ENCODE measurements at regions not wholly inside any gene's neighbourhood (a gene's known extent, or its start where the extent isn't known, plus 50 kb on each side); places are given as distances from the start of the nearest gene placed in this dataset.

DNA sequence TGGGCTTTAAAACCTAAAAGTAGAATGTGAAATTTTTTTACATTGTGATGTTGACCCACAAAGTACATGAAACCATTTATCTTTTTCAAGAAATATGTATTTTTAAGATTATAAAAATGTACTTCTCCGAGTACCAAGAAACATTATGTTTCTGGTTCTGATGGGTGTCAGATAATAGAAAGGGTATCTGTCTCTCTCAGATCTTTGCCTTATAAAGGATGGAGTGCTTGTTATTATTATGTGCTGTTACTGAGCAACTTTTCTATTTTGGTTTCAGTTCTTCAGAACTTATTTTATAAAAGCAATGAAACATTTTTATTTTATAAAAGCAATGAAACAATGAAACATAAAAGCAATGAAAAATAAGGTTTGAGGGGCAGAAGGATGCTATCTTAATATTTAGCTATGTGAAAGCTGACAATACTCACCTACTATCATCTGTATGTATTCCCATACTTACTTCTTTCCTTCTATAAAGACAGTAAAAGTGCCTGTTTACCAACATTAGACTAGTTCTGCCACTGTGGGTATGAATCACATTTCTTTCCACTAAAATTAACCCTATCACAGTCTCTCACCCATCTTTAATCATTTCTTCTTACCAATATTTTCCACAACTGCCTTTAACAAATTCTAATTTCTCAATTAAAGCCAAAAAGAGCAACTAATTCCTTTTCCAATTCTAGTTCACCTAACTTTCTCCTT is 540.7 kb upstream of the KCNMB2 start:
- H3K36me3 Mint-ChIP-seq: no peaks in the 10 kb centered on the region
- H3K4me1 Mint-ChIP-seq: no peaks in the 10 kb centered on the region
- H3K4me3 Mint-ChIP-seq: no peak overlapping the region
- no peak overlapping the region for H3K27ac Mint-ChIP-seq
- H3K9me3 Mint-ChIP-seq: peaks cover 2 to 6% (median 4%) of the 10 kb centered on the region in 3 donors
- peaks cover 2% of the 10 kb centered on the region for H3K27me3 Mint-ChIP-seq

DNA sequence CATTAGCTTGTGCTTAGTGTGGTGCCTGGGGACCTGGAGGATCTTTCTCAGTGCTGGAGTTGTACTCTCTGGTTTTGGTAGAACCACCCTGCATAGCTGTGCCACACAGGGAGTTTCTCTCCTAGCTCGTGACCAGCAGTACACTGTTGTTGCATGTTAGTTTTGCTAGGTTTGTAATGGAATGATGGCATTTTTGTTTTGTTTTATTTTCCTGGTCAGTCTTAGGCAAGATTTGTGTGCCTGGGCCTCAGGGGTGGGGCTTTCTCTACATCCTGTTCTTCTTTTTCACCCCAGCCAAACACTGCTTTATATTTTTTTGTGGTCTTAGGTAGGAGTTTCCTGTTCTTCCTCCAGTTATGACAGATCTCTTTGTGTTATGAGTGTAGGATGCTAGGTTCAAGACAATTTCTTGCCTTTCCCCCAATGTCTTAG is 534.5 kb upstream of the KCNMB2 start:
- H3K4me3 Mint-ChIP-seq: peak overlapping the region in 2 of 4 donors; percentile 3 to 38
- H3K27ac Mint-ChIP-seq: no peak overlapping the region
- peaks cover 4% of the 10 kb centered on the region for H3K27me3 Mint-ChIP-seq
- peaks cover 0 to 11% (median 7%) of the 10 kb centered on the region in 3 donors for H3K4me1 Mint-ChIP-seq
- H3K9me3 Mint-ChIP-seq: peaks cover 4 to 10% (median 8%) of the 10 kb centered on the region in 3 donors
- no peaks in the 10 kb centered on the region for H3K36me3 Mint-ChIP-seq

DNA sequence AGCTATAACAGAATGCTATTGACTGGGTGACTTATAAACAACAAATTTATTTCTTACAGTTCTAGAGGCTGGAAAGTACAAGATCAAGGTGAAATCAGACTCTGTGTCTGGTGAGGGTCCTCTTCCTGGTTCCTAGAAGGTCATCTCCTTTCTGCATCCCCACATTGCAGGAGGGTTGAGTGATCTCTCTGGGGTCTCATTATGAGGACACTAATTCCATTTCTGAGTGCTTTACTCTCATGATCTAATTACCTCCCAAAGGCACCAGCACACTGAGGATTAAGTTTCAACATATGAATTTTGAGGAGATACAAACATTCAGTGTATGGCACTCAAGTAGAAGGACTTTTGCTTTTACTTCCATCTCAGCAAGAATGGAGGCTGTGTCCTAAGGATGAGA is 534.1 kb upstream of the KCNMB2 start:
- H3K27ac Mint-ChIP-seq: peak overlapping the region in 1 of 3 donors; percentile 32
- peaks cover 0 to 11% (median 7%) of the 10 kb centered on the region in 3 donors for H3K4me1 Mint-ChIP-seq
- peak overlapping the region in 1 of 4 donors; percentile 3 for H3K4me3 Mint-ChIP-seq
- H3K9me3 Mint-ChIP-seq: peaks cover 4 to 10% (median 8%) of the 10 kb centered on the region in 3 donors
- peaks cover 4% of the 10 kb centered on the region for H3K27me3 Mint-ChIP-seq
- no peaks in the 10 kb centered on the region for H3K36me3 Mint-ChIP-seq

DNA sequence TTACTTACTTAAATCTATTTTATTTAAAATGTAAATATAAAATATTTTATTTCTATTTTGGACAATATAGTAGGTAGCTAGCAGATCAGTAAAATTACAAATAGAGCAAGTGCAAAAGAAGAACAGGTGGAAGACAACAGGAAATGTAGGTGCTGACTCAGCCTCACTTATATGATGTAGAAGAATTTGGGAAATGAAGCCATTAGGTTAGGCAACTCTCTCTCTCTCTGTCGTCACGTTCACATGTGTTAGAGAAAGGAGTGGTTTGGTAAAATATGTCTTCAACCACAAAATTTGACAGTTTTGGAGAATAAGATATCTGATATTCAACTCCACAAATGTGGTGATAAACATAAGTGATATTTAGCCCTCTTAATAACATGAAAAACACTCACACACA is 532.5 kb upstream of the KCNMB2 start:
- Mint-ChIP-seq H3K4me1 (peaks cover 0 to 11% (median 10%) of the 10 kb centered on the region in 3 donors), H3K9me3 (peaks cover 2 to 10% (median 8%) of the 10 kb centered on the region in 3 donors), H3K4me3 (no peak overlapping the region), H3K36me3 (no peaks in the 10 kb centered on the region), H3K27me3 (peaks cover 4% of the 10 kb centered on the region), H3K27ac (no peak overlapping the region)

DNA sequence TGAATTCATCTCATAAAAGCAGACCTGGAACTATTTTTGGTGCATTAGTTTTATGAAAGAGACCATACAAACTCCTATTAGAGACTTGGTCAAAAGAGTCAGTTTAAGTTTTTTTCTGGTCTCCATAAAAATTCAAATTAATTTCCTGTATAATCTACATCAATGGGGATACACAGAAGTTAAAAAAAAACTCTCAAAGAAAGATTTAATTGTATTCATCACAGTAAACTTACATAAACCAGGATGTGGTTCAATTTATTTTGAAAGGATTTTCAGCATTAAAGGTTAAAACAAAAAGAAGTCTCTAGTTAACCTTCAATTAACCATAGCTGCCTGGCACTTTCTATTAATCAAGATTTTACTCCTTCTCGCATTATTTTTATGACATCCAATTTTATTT is 530.3 kb upstream of the KCNMB2 start:
- H3K4me3 Mint-ChIP-seq: no peak overlapping the region
- peaks cover 2 to 4% (median 4%) of the 10 kb centered on the region in 3 donors for H3K9me3 Mint-ChIP-seq
- no peaks in the 10 kb centered on the region for H3K36me3 Mint-ChIP-seq
- H3K4me1 Mint-ChIP-seq: peaks cover 0 to 11% (median 10%) of the 10 kb centered on the region in 3 donors
- H3K27me3 Mint-ChIP-seq: peaks cover 4% of the 10 kb centered on the region
- no peak overlapping the region for H3K27ac Mint-ChIP-seq

DNA sequence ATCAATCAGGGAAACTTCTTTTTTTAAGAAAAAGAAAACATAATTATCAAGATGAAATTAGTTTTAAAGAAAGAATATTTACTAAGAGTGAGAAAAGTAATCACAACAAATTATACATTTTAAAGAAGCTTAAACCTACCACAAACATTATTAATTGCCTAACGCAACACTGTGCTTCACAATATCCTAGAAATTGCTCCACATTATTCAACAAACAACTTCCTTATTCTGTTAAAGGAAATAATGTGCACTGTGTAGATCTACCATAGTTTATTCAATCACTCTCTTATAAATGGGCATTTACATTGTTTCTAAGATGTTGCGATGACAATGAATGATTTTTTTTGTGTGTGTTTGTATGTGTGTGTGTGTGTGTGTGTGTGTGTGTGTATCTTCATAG is 525.9 kb upstream of the KCNMB2 start:
- Mint-ChIP-seq H3K36me3 (no peaks in the 10 kb centered on the region), H3K27me3 (no peaks in the 10 kb centered on the region), H3K27ac (no peak overlapping the region), H3K4me1 (peaks cover 0 to 3% (median 0%) of the 10 kb centered on the region in 3 donors), H3K4me3 (no peak overlapping the region), H3K9me3 (no peaks in the 10 kb centered on the region)

DNA sequence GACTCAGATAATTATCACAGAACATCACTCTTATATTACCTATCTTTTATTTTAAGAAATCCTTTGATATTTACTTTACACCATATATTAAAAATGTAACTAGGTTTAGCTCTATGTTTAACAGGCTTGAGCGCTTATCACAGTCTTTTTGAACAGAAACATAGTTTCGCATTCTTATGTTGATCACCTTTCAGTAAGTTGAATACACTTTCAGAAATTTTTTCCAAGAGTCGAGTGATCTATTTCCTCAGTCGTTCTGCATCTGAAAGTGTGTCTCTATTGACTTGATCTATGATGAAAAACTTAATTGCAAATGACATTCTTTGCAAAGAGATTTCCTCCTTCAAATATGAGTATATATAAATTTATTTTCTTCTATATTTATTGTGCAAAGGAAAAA is 516.6 kb upstream of the KCNMB2 start:
- Mint-ChIP-seq H3K4me1 (no peaks in the 10 kb centered on the region), H3K4me3 (no peak overlapping the region), H3K27me3 (peaks cover 2% of the 10 kb centered on the region), H3K9me3 (no peaks in the 10 kb centered on the region), H3K36me3 (no peaks in the 10 kb centered on the region), H3K27ac (no peak overlapping the region)

DNA sequence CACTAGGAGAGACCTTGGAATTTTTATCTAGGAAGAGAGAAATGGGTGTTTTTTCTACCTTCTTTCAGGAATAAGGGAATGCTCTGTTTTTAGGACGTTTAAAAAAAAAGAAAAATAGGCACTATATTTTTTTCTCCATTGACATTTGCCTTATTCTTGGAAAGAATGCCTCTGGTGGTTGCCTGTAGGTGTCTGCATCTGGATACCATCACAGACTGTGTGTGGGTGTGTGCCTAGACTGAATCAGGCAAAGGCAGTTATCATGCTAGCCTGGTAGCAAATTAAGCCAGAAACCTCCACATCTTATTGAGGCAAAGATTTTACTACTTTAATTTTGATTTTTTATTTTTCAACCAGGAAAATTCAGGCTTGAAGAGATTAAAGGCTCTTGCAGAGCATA is 513.6 kb upstream of the KCNMB2 start:
- H3K4me3 Mint-ChIP-seq: no peak overlapping the region
- H3K27ac Mint-ChIP-seq: no peak overlapping the region

DNA sequence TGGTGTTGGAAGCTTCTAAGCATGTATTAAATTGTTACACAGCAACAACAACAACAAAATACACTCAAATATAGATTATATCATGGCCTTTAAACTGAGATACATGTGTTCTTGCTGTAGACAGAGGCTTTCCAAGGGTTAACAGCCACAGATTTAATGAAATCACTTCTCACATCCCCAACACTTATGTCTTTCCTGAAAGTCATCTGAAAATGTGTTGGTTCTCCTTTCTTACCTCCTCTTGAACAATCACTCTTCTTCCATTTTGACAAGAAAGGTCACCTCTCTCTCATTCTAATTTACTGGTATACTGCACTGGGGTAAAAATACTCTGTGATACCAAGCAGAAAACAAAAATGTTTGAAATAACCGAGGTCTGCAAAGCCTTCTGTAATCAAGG is 507.3 kb upstream of the KCNMB2 start:
- Mint-ChIP-seq H3K36me3 (no peaks in the 10 kb centered on the region), H3K27me3 (peaks cover 9% of the 10 kb centered on the region), H3K4me1 (no peaks in the 10 kb centered on the region), H3K27ac (no peak overlapping the region), H3K4me3 (no peak overlapping the region), H3K9me3 (no peaks in the 10 kb centered on the region)

More for the DNA sequence above, 513.6 kb upstream of the KCNMB2 start:
- Mint-ChIP-seq H3K9me3 (no peaks in the 10 kb centered on the region), H3K4me1 (no peaks in the 10 kb centered on the region), H3K27me3 (peaks cover 9% of the 10 kb centered on the region), H3K36me3 (no peaks in the 10 kb centered on the region)

DNA sequence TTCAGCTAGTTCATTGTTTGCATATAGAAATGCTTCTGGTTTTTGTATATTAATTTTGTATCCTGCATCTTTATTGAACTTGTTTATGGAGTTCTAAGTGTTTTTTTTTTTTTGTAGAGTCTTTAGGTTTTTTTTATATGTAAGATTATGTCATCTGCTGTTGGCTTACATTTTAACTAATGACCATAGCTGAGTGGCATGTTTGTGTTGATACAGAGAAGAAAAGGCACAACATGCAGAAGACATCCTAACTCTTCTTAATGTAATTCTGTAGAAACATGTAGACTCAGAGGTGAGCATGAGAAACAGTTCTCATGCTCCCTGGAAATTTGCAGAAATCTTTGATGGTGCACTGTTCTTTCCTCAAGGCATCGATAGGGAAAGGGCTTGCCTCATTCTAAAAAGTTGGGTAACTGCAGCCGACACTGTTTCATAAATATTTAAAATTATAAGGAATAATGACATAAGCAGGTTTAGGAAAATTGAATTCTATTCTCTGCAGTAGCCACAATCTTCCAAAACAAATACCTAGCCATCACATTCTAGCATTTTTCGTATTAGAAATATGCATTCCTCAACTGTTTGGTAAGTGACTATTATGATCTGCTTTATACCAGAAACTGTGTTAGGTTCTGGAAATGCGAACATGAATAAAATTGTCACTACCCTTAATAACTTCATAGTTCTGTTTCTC is 499.6 kb upstream of the KCNMB2 start:
- H3K36me3 Mint-ChIP-seq: no peaks in the 10 kb centered on the region
- peaks cover 7% of the 10 kb centered on the region for H3K27me3 Mint-ChIP-seq
- H3K27ac Mint-ChIP-seq: no peak overlapping the region
- no peak overlapping the region for H3K4me3 Mint-ChIP-seq
- H3K4me1 Mint-ChIP-seq: no peaks in the 10 kb centered on the region
- H3K9me3 Mint-ChIP-seq: peaks cover 0 to 2% (median 1%) of the 10 kb centered on the region in 3 donors

DNA sequence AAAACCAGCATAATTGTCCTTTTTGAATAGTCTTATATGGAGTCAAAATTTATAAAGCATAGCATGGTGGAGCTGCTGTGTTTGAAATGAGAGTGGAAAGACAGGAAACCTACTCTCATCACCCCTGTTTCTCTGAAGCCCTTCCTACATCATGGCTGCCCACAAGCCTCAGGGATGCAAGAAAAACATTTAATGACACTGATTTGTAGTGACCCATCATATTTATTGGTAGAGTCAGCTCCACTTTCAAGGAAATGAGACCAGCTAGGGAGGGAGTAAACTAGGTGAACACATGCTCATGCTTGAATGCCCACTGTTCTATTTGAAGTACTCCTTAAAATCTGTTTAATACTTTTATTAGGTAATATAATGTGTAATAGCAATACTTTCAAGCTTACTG is 494.3 kb upstream of the KCNMB2 start:
- H3K4me1 Mint-ChIP-seq: peaks cover 0 to 2% (median 0%) of the 10 kb centered on the region in 3 donors
- no peaks in the 10 kb centered on the region for H3K36me3 Mint-ChIP-seq
- peaks cover 4% of the 10 kb centered on the region for H3K27me3 Mint-ChIP-seq
- H3K4me3 Mint-ChIP-seq: no peak overlapping the region
- no peaks in the 10 kb centered on the region for H3K9me3 Mint-ChIP-seq
- H3K27ac Mint-ChIP-seq: no peak overlapping the region

DNA sequence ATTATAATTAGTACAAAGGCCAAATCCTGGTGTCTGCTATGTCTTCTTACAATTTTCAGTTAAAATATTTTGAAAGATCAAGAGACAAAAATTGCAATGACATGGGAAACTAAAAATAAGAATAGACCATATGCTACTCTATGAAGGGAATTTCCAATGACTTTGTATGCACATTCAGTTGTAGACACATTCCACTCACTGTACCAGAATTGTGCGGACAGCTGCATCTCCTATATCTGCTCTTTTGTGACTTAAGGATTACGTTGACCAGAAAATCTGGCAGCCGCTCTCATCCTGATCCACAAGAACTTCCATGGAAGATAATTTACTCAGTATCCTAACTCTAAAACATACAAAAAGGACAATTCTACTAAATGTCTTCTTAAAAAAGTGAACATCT is 493.9 kb upstream of the KCNMB2 start:
- Mint-ChIP-seq H3K9me3 (no peaks in the 10 kb centered on the region), H3K4me1 (peaks cover 0 to 2% (median 0%) of the 10 kb centered on the region in 3 donors), H3K27me3 (peaks cover 4% of the 10 kb centered on the region), H3K27ac (no peak overlapping the region), H3K36me3 (no peaks in the 10 kb centered on the region), H3K4me3 (no peak overlapping the region)

DNA sequence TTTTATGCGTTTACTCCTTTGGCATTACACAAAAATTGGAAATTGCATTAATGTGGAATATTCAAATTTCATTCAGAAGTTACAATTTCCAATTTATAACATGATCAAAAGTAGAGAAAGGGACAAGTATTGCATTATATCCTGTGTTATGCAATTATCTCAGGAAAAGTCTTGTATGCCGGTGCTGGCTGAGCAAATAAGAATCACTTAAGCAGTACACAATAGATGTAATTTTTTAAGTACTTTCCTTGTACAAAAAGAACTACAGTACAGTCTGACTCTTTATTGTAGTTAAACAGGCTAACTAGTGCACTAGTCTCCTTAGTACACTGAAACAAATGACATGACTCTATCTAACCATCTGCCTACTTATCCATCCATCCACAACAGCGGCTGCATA is 493.2 kb upstream of the KCNMB2 start:
- H3K27me3 Mint-ChIP-seq: peaks cover 1% of the 10 kb centered on the region
- no peaks in the 10 kb centered on the region for H3K36me3 Mint-ChIP-seq
- H3K9me3 Mint-ChIP-seq: no peaks in the 10 kb centered on the region
- H3K27ac Mint-ChIP-seq: no peak overlapping the region
- H3K4me3 Mint-ChIP-seq: no peak overlapping the region
- peaks cover 0 to 2% (median 0%) of the 10 kb centered on the region in 3 donors for H3K4me1 Mint-ChIP-seq

DNA sequence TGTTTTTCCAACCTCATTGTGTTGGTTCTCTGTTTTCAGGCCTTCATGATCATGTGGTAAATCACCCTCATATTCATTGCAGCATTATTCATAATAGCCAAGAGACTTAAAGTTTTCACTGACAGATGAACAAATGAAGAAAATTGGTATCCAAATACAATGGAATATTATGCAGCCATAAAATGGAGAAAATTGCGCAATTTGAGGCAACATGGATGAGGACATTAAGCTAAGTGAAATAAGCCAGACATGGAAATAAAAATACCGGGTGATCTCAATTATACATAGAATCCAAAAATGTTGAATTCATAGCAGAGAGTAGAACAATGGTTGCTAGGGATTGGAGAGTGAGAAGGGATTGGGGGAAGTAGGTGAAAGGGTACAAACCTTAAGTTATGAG is 491.9 kb upstream of the KCNMB2 start:
- H3K27ac Mint-ChIP-seq: no peak overlapping the region
- H3K9me3 Mint-ChIP-seq: no peaks in the 10 kb centered on the region
- H3K27me3 Mint-ChIP-seq: peaks cover 3% of the 10 kb centered on the region
- no peaks in the 10 kb centered on the region for H3K36me3 Mint-ChIP-seq
- H3K4me3 Mint-ChIP-seq: no peak overlapping the region
- peaks cover 0 to 2% (median 0%) of the 10 kb centered on the region in 3 donors for H3K4me1 Mint-ChIP-seq

DNA sequence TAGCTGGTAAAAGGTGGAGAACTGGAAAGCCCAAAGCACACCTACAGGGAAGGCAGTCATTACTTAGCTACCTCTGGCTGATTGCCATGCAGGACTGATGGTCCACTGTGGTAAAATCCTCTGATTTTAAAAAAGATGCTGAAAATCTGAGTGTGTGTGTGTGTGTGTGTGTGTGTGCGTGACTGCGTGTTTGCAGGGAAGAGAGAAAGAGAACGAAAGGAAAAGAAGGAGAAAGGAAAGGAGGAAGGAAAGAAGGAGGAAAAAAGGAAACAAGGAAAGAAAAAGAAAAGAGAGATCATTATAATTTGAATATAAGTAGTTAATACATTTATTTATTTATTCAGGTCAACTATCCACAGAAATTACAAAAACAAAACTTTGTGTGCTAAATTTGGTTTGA is 488.7 kb upstream of the KCNMB2 start:
- Mint-ChIP-seq H3K27ac (no peak overlapping the region), H3K4me3 (no peak overlapping the region), H3K27me3 (peaks cover 4% of the 10 kb centered on the region), H3K4me1 (peaks cover 0 to 2% (median 0%) of the 10 kb centered on the region in 3 donors), H3K9me3 (peaks cover 0 to 3% (median 0%) of the 10 kb centered on the region in 3 donors), H3K36me3 (no peaks in the 10 kb centered on the region)

DNA sequence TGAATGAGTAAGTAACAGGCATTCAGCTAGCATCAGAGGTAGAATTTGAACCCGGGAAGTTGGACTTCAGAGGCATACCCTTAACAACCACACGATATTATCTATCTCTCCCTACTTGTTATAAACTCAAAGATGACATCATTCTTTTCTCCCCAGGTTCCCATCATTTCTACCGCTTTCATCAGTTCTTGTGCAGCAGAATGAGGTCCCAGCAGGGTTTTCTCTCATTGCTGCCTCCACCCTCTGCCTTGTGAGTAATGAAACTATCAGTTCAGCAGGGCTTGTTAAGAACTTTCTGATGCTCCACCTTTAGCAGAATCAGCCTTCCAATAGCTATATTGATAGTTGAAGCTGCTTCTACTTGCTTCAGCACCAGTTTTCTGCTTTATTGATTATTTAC is 487.5 kb upstream of the KCNMB2 start:
- Mint-ChIP-seq H3K4me3 (no peak overlapping the region), H3K27ac (no peak overlapping the region), H3K27me3 (peaks cover 3% of the 10 kb centered on the region), H3K9me3 (peaks cover 0 to 3% (median 0%) of the 10 kb centered on the region in 3 donors), H3K36me3 (no peaks in the 10 kb centered on the region), H3K4me1 (peaks cover 0 to 2% (median 0%) of the 10 kb centered on the region in 3 donors)

Measured in IgD-negative memory B cell (primary cell).